ENCODE measurements at regions not wholly inside any gene's neighbourhood (a gene's known extent, or its start where the extent isn't known, plus 50 kb on each side); places are given as distances from the start of the nearest gene placed in this dataset.

GRCh38 chr4:22870847-22871449 lies 178.2 kb downstream of the GBA3 start (continued):
- TF ChIP-seq ZNF574 (CRISPR knock-in tag; IDR thresholded peaks at IDR 0.05) (no peak), ZMYM4 (CRISPR knock-in tag; IDR thresholded peaks at IDR 0.05) (no peak), MZF1 (CRISPR knock-in tag; IDR thresholded peaks at IDR 0.05; ENCODE audit: borderline replicate concordance) (no peak), FIP1L1 (IDR thresholded peaks at IDR 0.05; ENCODE audit: borderline replicate concordance, insufficient read depth, low read depth, low read length) (no peak)

DNA sequence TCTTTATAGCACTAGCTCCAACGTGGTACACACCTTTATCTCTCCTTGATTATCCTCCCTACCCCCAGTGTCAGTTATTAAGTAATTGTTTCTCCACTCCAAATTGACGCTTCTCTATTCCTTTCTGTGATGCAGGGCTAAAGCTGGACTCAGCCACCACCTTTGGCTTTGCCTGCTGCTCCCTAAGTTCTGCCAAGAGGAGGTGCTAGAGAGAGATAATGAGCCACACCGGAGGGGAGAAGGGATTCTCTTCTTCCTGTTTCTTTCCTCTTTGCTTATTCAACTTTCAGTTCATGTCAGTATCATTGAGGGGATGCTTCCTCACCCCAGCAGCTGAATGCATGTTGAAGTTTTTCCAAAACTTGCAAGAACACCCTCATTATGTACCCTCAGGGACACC lies 176.5 kb downstream of the GBA3 start:
- POLR2A ChIA-PET = no interaction called here
- DNase-seq (ENCODE audit: low spot score) (no peak), ATAC-seq (no peak), FAIRE-seq (no peak)
- Histone ChIP-seq H3K9me3 (ENCODE audit: low read length) (no peaks in the 10 kb centered on the region), H3K27ac (ENCODE audit: extremely low read length, insufficient read depth, low read length) (no peak overlapping the region), H3K79me2 (ENCODE audit: insufficient read depth, low read length) (no peaks in the 10 kb centered on the region), H3K4me1 (ENCODE audit: insufficient read depth, low read length) (no peaks in the 10 kb centered on the region), H4K20me1 (ENCODE audit: insufficient read depth, low read length) (no peaks in the 10 kb centered on the region), H3K27me3 (ENCODE audit: control insufficient read depth in 1 of 2, insufficient read depth in 2 of 2, low read length in 2 of 2) (no peaks in the 10 kb centered on the region; a peak in 1 of 5 replicates), H2AFZ (ENCODE audit: low read length) (no peak overlapping the region), H3K4me2 (ENCODE audit: low read depth, low read length) (no peak overlapping the region), H3K4me3 (replicated peaks in 1 of 3; ENCODE audit: insufficient read depth in 1 of 3, low read depth in 2 of 3, low read length in 3 of 3) (no peak overlapping the region), H3K9ac (ENCODE audit: insufficient read depth, low read depth, low read length) (no peak overlapping the region), H3K36me3 (replicated peaks in 1 of 2; ENCODE audit: control insufficient read depth in 1 of 2, insufficient read depth in 2 of 2, low read length in 2 of 2) (no peaks in the 10 kb centered on the region)
- in situ Hi-C loops (cut with HindIII; ENCODE audit: extremely low pct_ligation_motif_present, low pct_unique_long_range_greater_than_20kb) = no loop called here
- intact Hi-C loops (cut with micrococcal nuclease; ENCODE audit: unreplicated experiment) = no loop called here
- no TSS peak for BruUV-seq (replicated peaks)
- 3% methylated on average over 3 of the region's 3 CpGs for WGBS (ENCODE audit: low lambda C conversion rate)
- CTCF ChIA-PET (ENCODE audit: low intra/inter-chr PET ratio, low total read pairs) = no interaction called here
- TF ChIP-seq SIX4 (CRISPR knock-in tag; IDR thresholded peaks at IDR 0.05) = no peak
- no peak for TF ChIP-seq TEF (CRISPR knock-in tag; IDR thresholded peaks at IDR 0.05)
- no peak for TF ChIP-seq ZNF850 (CRISPR knock-in tag; conservative IDR thresholded peaks at IDR 0.05)
- no peak for TF ChIP-seq PITX1 (CRISPR knock-in tag; IDR thresholded peaks at IDR 0.05)
- no peak for TF ChIP-seq RFX5 (IDR thresholded peaks at IDR 0.05; ENCODE audit: low read depth, low read length)
- no peak for TF ChIP-seq NFIB (CRISPR knock-in tag; IDR thresholded peaks at IDR 0.05; ENCODE audit: borderline replicate concordance)
- TF ChIP-seq, protein P1, sequence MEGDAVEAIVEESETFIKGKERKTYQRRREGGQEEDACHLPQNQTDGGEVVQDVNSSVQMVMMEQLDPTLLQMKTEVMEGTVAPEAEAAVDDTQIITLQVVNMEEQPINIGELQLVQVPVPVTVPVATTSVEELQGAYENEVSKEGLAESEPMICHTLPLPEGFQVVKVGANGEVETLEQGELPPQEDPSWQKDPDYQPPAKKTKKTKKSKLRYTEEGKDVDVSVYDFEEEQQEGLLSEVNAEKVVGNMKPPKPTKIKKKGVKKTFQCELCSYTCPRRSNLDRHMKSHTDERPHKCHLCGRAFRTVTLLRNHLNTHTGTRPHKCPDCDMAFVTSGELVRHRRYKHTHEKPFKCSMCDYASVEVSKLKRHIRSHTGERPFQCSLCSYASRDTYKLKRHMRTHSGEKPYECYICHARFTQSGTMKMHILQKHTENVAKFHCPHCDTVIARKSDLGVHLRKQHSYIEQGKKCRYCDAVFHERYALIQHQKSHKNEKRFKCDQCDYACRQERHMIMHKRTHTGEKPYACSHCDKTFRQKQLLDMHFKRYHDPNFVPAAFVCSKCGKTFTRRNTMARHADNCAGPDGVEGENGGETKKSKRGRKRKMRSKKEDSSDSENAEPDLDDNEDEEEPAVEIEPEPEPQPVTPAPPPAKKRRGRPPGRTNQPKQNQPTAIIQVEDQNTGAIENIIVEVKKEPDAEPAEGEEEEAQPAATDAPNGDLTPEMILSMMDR (CRISPR knock-in tag; IDR thresholded peaks at IDR 0.05) = peak; percentile 13; the same call in 1 of the 2 replicates
- TF ChIP-seq POGZ (CRISPR knock-in tag; IDR thresholded peaks at IDR 0.05) = no peak
- TF ChIP-seq ZFY (CRISPR knock-in tag; IDR thresholded peaks at IDR 0.05) = no peak

Data from HepG2 (cell line).